Lung (tissue), 11 donors: ENCODE measurements at regions not wholly inside any gene's neighbourhood (a gene's known extent, or its start where the extent isn't known, plus 50 kb on each side); places are given as distances from the start of the nearest gene placed in this dataset.

Source experiments
- ATAC-seq: fragments of 200-7000 bp; cut with Tn5 transposase; one replicate; pipeline ENCODE4 v1.9.1; 2020; ENCODE audit warnings: moderate number of reproducible peaks; ENCODE audit not compliant: insufficient read depth, low FRiP score
- DNase-seq, 3 donors: peaks; one replicate each; pipeline ENCODE4 v3.0.0-alpha.2; 2013 to 2017
- H3K27ac ChIP-seq, 2 donors: one replicate each; pipeline ENCODE4 v1.5.1; 2013; ENCODE audit warnings: mild to moderate bottlenecking in 2 of 2, moderate library complexity in 2 of 2, control low read depth in 1 of 2, inconsistent platforms in 1 of 2, low read depth in 1 of 2, low read length in 1 of 2
- H3K27me3 ChIP-seq, 3 donors: one replicate each; pipeline ENCODE4 v1.5.1; 2013; ENCODE audit warnings: low read length in 2 of 3; ENCODE audit not compliant: control insufficient read depth in 3 of 3, insufficient read depth in 3 of 3
- H3K36me3 ChIP-seq, 4 donors: one replicate each; pipeline ENCODE4 v1.5.1; 2013; ENCODE audit warnings: low read length in 4 of 4, mild to moderate bottlenecking in 1 of 4, moderate library complexity in 1 of 4; ENCODE audit not compliant: control insufficient read depth in 4 of 4, insufficient read depth in 4 of 4
- H3K4me1 ChIP-seq, 5 donors: one replicate each; pipeline ENCODE4 v1.5.1; 2013; ENCODE audit warnings: low read length in 5 of 5, mild to moderate bottlenecking in 2 of 5, moderate library complexity in 1 of 5; ENCODE audit not compliant: control insufficient read depth in 5 of 5, insufficient read depth in 5 of 5
- H3K4me3 ChIP-seq: one replicate; pipeline ENCODE4 v1.5.1; 2013; ENCODE audit warnings: mild to moderate bottlenecking, control low read depth, moderate library complexity
- H3K9ac ChIP-seq, 2 donors: one replicate each; pipeline ENCODE4 v1.5.1; 2013; ENCODE audit warnings: low read length in 2 of 2, control low read depth in 1 of 2; ENCODE audit not compliant: insufficient read depth in 1 of 2
- H3K9me3 ChIP-seq, 4 donors: one replicate each; pipeline ENCODE4 v1.5.1; 2013; ENCODE audit warnings: low read length in 3 of 4, mild to moderate bottlenecking in 1 of 4, moderate library complexity in 1 of 4; ENCODE audit not compliant: control insufficient read depth in 4 of 4, insufficient read depth in 3 of 4
- CTCF ChIP-seq: IDR thresholded peaks from 2 replicates; pipeline ENCODE4 v1.5.1; 2012; ENCODE audit warnings: mild to moderate bottlenecking; ENCODE audit errors: control extremely low read depth, extremely low read depth
- WGBS, 2 donors: extraction: QIAGEN DNeasy Blood & Tissue Kit; methylation state at CpG; one replicate each; pipeline ENCODE4 v1.1.7; 2013; 5-methylcytosine and 5-hydroxymethylcytosine counted together
- donor health status: control.
- donor health status: control.
- donor health status: Bipolar disorder and iron deficiency.
- donor health status: healthy.
- donor health status: DM: yes; HTN: yes; CAD: no.

DNA sequence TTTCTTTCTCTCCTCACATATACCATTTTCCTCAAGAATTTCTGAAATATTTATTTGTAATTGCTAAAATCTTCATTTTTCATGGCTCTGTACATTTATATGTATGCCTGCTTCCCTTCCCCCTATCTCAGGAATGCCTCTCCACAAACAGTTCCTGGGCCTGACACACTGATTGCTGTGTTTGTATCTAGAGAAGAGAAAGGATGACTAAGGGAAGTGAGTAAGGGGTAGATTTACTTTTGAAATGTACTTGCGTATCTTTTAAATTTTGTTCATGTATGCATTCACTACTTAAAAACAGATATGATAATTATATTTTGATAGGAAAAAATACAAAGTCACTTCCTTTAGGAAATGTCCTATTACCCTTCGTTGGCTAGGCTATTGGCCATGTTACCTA is 790.8 kb downstream of the PCDH18 start:
- Histone ChIP-seq H3K4me1 (no peaks in the 10 kb centered on the region), H3K9ac (no peak overlapping the region), H3K27me3 (no peaks in the 10 kb centered on the region), H3K36me3 (no peaks in the 10 kb centered on the region), H3K4me3 (no peak overlapping the region), H3K9me3 (no peaks in the 10 kb centered on the region), H3K27ac (no peak overlapping the region)
- DNase-seq (no peak), ATAC-seq (no peak)
- 72 to 73% methylated on average over 2 of the region's 2 CpGs for WGBS, 2 donors
- TF ChIP-seq CTCF, result no peak

DNA sequence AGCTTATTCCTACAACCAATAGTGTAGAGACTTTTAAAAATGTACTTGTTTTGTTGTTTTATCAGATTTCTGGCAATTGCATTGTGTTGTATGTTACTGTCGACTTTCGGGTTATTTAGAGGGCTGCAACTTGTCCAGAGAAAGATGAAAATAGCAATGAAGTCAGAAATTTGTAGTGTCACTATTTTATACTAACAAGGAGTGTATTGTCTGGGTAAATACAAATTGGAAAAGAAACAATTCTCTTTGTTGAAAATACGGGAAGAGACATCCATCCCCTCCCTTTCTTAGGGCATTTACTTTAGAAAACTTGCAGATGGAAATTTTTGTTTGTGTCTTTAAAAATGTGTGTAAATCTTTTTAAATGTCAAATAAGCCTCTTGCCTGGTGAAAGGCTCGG is 792.0 kb downstream of the PCDH18 start:
- WGBS, 2 donors, result 73 to 82% methylated on average over 4 of the region's 4 CpGs

DNA sequence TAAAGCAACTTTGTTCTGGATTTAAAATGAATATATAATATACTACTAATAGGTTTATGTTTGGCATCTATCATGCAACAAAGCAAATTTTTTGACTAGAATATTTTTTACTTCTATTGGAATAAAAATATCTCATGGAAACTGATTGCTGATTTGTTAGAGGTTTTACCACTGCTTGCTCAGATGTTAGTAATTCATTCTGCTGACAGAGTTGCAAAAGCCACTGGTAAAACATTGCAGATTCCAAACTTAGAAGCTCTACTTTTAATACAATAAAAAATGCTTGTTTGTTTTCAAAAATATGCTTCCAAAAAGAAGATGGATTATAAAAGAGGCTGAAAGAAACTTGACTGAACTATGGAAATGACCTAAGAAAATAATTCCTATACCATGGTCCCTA is 795.2 kb downstream of the PCDH18 start:
- Histone ChIP-seq H3K9me3 (no peaks in the 10 kb centered on the region), H3K9ac (no peak overlapping the region), H3K4me1 (no peaks in the 10 kb centered on the region), H3K36me3 (no peaks in the 10 kb centered on the region), H3K27ac (no peak overlapping the region), H3K27me3 (no peaks in the 10 kb centered on the region), H3K4me3 (no peak overlapping the region)
- ATAC-seq (no peak), DNase-seq (no peak)
- TF ChIP-seq CTCF, result no peak

More for the DNA sequence above, 792.0 kb downstream of the PCDH18 start:
- no peak overlapping the region for H3K27ac ChIP-seq
- DNase-seq (no peak), ATAC-seq (no peak)
- no peak for TF ChIP-seq CTCF
- H3K4me1 ChIP-seq, result no peaks in the 10 kb centered on the region
- H3K4me3 ChIP-seq, result no peak overlapping the region
- H3K9me3 ChIP-seq, result no peaks in the 10 kb centered on the region
- no peak overlapping the region for H3K9ac ChIP-seq
- H3K36me3 ChIP-seq, result no peaks in the 10 kb centered on the region
- H3K27me3 ChIP-seq, result no peaks in the 10 kb centered on the region

DNA sequence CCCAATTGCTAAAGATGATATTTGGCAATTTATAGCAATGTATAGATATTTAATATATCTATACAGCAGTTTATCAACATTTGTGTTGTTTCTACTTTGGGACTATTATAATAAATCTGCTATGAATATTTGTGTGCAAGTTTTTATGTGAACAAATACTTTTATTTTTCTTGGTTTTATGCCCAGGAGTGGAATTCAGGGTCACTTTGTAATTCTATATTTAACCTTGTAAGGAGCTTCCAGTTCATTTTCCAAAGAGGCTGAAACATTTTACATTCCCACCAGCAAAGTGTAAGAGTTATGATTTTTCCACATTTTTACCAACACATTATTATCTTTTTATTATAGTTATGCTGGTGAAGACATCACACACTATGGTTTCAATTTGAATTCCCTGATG is 801.3 kb downstream of the PCDH18 start:
- no peak for ATAC-seq
- Histone ChIP-seq H3K9ac (no peak overlapping the region), H3K27ac (no peak overlapping the region), H3K36me3 (no peaks in the 10 kb centered on the region), H3K27me3 (no peaks in the 10 kb centered on the region), H3K4me3 (no peak overlapping the region), H3K9me3 (no peaks in the 10 kb centered on the region), H3K4me1 (no peaks in the 10 kb centered on the region)
- DNase-seq, result no peak
- no peak for TF ChIP-seq CTCF
